ENCODE measurements at regions not wholly inside any gene's neighbourhood (a gene's known extent, or its start where the extent isn't known, plus 50 kb on each side); places are given as distances from the start of the nearest gene placed in this dataset.

DNA sequence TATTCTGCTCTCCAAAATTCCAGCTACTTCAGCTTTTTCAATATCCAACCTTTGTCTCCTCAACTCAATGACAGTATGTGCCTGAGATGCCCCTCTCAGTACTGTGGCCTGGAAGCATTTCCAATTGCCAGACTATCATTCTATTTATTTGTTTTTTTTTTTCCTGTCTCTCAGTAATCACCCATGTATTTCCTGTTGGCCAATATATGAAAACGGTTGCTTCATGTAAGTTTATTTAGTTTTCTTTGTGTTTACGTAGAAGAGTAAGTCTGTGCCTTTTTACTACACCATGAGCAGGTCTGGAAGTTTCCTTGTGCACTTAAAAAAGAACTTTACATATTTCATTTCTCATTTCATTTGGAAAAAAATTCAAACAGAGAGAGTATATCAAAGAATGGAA is 537.5 kb upstream of the SPANXN1 start:
- H3K4me3 ChIP-seq (ENCODE audit: control insufficient read depth, low read depth, low read length), result no peak overlapping the region
- TF ChIP-seq, protein P1, sequence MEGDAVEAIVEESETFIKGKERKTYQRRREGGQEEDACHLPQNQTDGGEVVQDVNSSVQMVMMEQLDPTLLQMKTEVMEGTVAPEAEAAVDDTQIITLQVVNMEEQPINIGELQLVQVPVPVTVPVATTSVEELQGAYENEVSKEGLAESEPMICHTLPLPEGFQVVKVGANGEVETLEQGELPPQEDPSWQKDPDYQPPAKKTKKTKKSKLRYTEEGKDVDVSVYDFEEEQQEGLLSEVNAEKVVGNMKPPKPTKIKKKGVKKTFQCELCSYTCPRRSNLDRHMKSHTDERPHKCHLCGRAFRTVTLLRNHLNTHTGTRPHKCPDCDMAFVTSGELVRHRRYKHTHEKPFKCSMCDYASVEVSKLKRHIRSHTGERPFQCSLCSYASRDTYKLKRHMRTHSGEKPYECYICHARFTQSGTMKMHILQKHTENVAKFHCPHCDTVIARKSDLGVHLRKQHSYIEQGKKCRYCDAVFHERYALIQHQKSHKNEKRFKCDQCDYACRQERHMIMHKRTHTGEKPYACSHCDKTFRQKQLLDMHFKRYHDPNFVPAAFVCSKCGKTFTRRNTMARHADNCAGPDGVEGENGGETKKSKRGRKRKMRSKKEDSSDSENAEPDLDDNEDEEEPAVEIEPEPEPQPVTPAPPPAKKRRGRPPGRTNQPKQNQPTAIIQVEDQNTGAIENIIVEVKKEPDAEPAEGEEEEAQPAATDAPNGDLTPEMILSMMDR (conservative IDR thresholded peaks at IDR 0.05; ENCODE audit: control insufficient read depth, insufficient read depth, low read depth, low read length), result no peak
- peak; percentile 5 for DNase-seq (ENCODE audit: low read depth)

DNA sequence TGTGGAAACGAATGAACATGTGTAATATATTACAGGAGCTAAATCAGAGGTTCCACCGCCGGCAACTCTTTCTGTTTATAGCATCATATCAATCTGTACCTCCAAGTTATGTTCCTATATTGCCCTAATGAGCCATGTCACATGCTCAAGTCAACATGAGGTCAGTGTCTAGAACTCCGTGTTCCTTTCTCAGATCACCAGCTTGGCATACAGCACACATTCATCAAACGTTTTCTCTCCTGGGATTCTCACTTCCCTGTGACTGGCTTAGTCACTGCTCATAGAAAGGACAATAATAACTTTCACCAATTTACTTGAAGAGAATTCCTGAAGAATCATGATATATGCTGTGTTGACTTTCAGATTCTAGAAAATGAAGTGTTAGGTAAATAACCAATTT is 532.0 kb upstream of the SPANXN1 start:
- TF ChIP-seq, protein P1 (conservative IDR thresholded peaks at IDR 0.05; ENCODE audit: control insufficient read depth, insufficient read depth, low read depth, low read length), result no peak
- no peak overlapping the region for H3K4me3 ChIP-seq (ENCODE audit: control insufficient read depth, low read depth, low read length)
- DNase-seq (ENCODE audit: low read depth), result peak; percentile 77

DNA sequence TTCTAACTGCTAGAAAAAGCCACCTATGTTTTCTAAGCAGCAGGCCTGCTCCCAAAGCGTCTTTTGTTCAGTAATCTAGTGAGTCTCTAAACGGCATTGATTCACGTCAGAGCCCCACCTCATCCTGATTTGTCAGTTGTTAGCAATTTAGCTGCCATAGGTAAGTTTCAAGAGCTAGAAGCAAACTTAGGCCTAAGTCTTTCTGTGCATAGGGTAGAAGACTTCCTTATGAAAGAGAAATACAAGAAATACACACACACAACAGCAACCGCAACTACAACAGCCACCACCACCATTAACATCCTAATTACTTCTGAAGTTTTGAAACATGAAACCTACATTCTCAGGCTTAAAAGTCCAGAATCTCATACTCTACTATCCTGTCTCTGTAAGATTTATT is 531.1 kb upstream of the SPANXN1 start:
- no peak overlapping the region for H3K4me3 ChIP-seq (ENCODE audit: control insufficient read depth, low read depth, low read length)

DNA sequence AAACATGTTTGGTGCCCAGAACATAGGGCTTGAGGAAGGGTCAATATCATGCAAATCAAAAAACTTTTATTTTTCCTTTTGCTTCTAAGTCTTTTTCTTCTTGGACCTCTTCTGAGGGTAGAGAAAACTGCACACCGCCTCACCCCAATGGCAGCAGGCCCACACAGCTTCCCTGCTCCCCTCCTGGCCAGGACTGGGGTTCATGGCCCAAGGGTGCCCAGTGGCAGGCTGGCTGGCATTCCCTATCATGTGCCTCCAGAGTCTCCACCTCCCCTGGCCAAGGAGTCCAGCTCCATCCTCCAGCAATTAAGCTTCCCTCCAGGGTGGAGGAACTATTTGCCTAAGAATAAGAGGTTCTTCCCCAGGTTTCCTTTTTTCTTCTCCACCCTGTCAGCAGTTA is 529.6 kb upstream of the SPANXN1 start:
- TF ChIP-seq, protein P1 (conservative IDR thresholded peaks at IDR 0.05; ENCODE audit: control insufficient read depth, insufficient read depth, low read depth, low read length), result no peak
- no peak overlapping the region for H3K4me3 ChIP-seq (ENCODE audit: control insufficient read depth, low read depth, low read length)
- DNase-seq (ENCODE audit: low read depth), result no peak

More for the DNA sequence above, 531.1 kb upstream of the SPANXN1 start:
- TF ChIP-seq, protein P1 (conservative IDR thresholded peaks at IDR 0.05; ENCODE audit: control insufficient read depth, insufficient read depth, low read depth, low read length), result no peak
- no peak for DNase-seq (ENCODE audit: low read depth)

DNA sequence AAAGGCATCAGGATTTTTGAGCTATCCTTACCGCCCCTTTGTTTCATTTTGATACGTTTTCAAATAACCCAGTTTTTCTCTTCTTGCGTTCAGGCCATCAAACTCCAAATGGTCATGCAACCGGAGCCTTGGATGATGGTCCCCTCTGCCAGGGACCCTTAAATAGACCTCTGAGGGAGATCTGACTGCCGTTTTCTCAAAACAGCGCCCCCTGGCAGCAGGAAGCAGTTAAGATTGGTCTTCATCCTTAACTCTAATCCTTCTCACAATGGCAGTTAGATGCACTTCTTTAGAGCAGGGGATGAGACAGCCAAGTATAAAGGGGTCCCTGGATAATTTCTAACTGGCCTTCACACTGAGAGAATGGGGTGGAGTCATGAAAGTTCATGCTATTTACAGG is 525.0 kb upstream of the SPANXN1 start:
- DNase-seq (ENCODE audit: low read depth), result no peak
- H3K4me3 ChIP-seq (ENCODE audit: control insufficient read depth, low read depth, low read length), result no peak overlapping the region
- TF ChIP-seq, protein P1 (conservative IDR thresholded peaks at IDR 0.05; ENCODE audit: control insufficient read depth, insufficient read depth, low read depth, low read length), result no peak

DNA sequence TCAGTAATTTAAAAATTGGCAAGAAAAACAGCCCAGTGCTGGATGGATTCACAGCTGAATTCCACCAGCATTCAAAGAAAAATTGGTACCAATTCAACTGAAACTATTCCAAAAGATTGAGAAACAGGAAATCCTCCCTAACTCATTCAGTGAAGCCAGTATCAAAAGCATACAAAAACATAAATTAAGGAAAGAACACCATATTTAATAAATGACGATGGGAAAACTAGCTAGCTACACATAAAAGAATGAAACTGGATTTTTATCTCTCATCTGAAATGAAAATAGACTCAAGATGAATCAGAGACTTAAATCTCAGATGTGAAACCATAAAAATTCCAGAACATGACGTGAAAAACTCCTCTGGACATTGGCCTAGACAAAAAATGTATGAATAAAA is 516.8 kb upstream of the SPANXN1 start:
- DNase-seq (ENCODE audit: low read depth), result peak; percentile 65
- no peak overlapping the region for H3K4me3 ChIP-seq (ENCODE audit: control insufficient read depth, low read depth, low read length)
- TF ChIP-seq, protein P1 (conservative IDR thresholded peaks at IDR 0.05; ENCODE audit: control insufficient read depth, insufficient read depth, low read depth, low read length), result no peak

DNA sequence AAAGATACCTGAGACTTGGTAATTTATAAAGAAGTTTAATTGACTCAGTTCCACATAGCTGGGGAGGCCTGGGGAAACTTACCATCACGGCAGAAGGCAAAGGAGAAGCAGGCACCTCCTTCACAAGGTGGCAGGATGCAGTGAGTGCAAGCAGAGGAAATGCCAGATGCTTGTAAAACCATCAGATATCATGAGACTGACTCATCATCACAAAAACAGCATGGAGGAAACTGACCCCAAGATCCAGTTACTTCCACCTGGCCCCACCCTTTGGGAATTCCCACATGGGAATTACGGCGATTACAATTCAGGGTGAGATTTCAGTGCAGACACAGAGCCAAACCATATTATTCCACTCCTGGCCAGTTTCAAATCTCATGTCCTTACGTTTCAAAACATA is 514.7 kb upstream of the SPANXN1 start:
- H3K4me3 ChIP-seq (ENCODE audit: control insufficient read depth, low read depth, low read length), result no peak overlapping the region
- TF ChIP-seq, protein P1 (conservative IDR thresholded peaks at IDR 0.05; ENCODE audit: control insufficient read depth, insufficient read depth, low read depth, low read length), result no peak
- peak; percentile 45 for DNase-seq (ENCODE audit: low read depth)

Measured in fibroblast of mammary gland (primary cell).